ENCODE measurements at regions not wholly inside any gene's neighbourhood (a gene's known extent, or its start where the extent isn't known, plus 50 kb on each side); places are given as distances from the start of the nearest gene placed in this dataset.

GRCh38 chr11:127454856-127455255 lies 454.3 kb upstream of the KIRREL3 start:
- H3K9ac ChIP-seq (ENCODE audit: insufficient read depth in 1 of 2, low read length in 2 of 2), result no peak overlapping the region
- ATAC-seq (ENCODE audit: insufficient read depth, low FRiP score) (no peak), DNase-seq (peak; percentile 53 to 81 (median 70))
- no peak overlapping the region for H3K4me3 ChIP-seq
- no peak overlapping the region for H3K27ac ChIP-seq (ENCODE audit: low read depth in 1 of 2, low read length in 1 of 2)
- no peak for TF ChIP-seq CTCF (IDR thresholded peaks at IDR 0.05; ENCODE audit: control extremely low read depth, extremely low read depth)
- 49 to 50% methylated on average over 4 of the region's 4 CpGs for WGBS, 2 donors
- H3K9me3 ChIP-seq (ENCODE audit: control insufficient read depth in 4 of 4, insufficient read depth in 3 of 4, low read length in 3 of 4), result peaks cover 0 to 2% (median 0%) of the 10 kb centered on the region in 4 donors
- peaks cover 0 to 33% (median 6%) of the 10 kb centered on the region in 5 donors for H3K4me1 ChIP-seq (ENCODE audit: control insufficient read depth in 5 of 5, insufficient read depth in 5 of 5, low read length in 5 of 5)
- no peaks in the 10 kb centered on the region for H3K27me3 ChIP-seq (ENCODE audit: control insufficient read depth in 3 of 3, insufficient read depth in 3 of 3, low read length in 2 of 3)
- H3K36me3 ChIP-seq (ENCODE audit: control insufficient read depth in 4 of 4, insufficient read depth in 4 of 4, low read length in 4 of 4), result no peaks in the 10 kb centered on the region

GRCh38 chr11:127452533-127452932 lies 452.0 kb upstream of the KIRREL3 start:
- no peak overlapping the region for H3K9ac ChIP-seq (ENCODE audit: insufficient read depth in 1 of 2, low read length in 2 of 2)
- no peak overlapping the region for H3K4me3 ChIP-seq
- H3K4me1 ChIP-seq (ENCODE audit: control insufficient read depth in 5 of 5, insufficient read depth in 5 of 5, low read length in 5 of 5), result peaks cover 0 to 47% (median 6%) of the 10 kb centered on the region in 5 donors
- H3K27ac ChIP-seq (ENCODE audit: low read depth in 1 of 2, low read length in 1 of 2), result no peak overlapping the region
- TF ChIP-seq CTCF (IDR thresholded peaks at IDR 0.05; ENCODE audit: control extremely low read depth, extremely low read depth), result no peak
- no peaks in the 10 kb centered on the region for H3K36me3 ChIP-seq (ENCODE audit: control insufficient read depth in 4 of 4, insufficient read depth in 4 of 4, low read length in 4 of 4)
- ATAC-seq (ENCODE audit: insufficient read depth, low FRiP score) (no peak), DNase-seq (no peak)
- 82 to 93% methylated on average over 5 of the region's 5 CpGs for WGBS, 2 donors
- H3K9me3 ChIP-seq (ENCODE audit: control insufficient read depth in 4 of 4, insufficient read depth in 3 of 4, low read length in 3 of 4), result peaks cover 0 to 4% (median 1%) of the 10 kb centered on the region in 4 donors
- no peaks in the 10 kb centered on the region for H3K27me3 ChIP-seq (ENCODE audit: control insufficient read depth in 3 of 3, insufficient read depth in 3 of 3, low read length in 2 of 3)

DNA sequence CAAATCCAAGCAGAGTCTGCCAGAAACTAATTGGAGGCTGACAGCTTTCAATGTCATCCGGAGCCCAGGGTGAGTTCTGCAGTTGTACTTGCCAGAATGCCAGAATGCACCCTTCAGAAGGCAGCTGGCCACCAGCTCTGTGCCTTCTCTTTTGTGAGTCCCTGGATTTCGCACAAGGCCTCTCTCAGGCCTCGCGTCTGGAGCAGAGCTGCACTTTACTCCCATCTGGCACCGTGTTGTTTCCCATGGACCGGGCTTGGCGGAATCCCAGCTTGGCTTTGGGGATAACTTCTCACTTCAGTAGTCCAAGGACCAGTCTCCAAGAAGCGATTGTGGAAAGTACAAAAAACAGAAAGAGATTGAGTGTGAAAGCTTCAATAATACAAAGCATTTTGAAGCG lies 451.3 kb upstream of the KIRREL3 start:
- Histone ChIP-seq H3K4me3 (no peak overlapping the region), H3K27ac (ENCODE audit: low read depth in 1 of 2, low read length in 1 of 2) (no peak overlapping the region), H3K4me1 (ENCODE audit: control insufficient read depth in 5 of 5, insufficient read depth in 5 of 5, low read length in 5 of 5) (peaks cover 0 to 47% (median 6%) of the 10 kb centered on the region in 5 donors), H3K9ac (ENCODE audit: insufficient read depth in 1 of 2, low read length in 2 of 2) (no peak overlapping the region), H3K36me3 (ENCODE audit: control insufficient read depth in 4 of 4, insufficient read depth in 4 of 4, low read length in 4 of 4) (no peaks in the 10 kb centered on the region), H3K9me3 (ENCODE audit: control insufficient read depth in 4 of 4, insufficient read depth in 3 of 4, low read length in 3 of 4) (peaks cover 0 to 4% (median 0%) of the 10 kb centered on the region in 4 donors), H3K27me3 (ENCODE audit: control insufficient read depth in 3 of 3, insufficient read depth in 3 of 3, low read length in 2 of 3) (no peaks in the 10 kb centered on the region)
- ATAC-seq (ENCODE audit: insufficient read depth, low FRiP score) (no peak), DNase-seq (peak; percentile 58 to 88 (median 81))
- no peak for TF ChIP-seq CTCF (IDR thresholded peaks at IDR 0.05; ENCODE audit: control extremely low read depth, extremely low read depth)
- 77 to 82% methylated on average over 9 of the region's 9 CpGs for WGBS, 2 donors

GRCh38 chr11:127448101-127448500 lies 447.5 kb upstream of the KIRREL3 start:
- Histone ChIP-seq H3K9me3 (ENCODE audit: control insufficient read depth in 4 of 4, insufficient read depth in 3 of 4, low read length in 3 of 4) (peaks cover 0 to 4% (median 0%) of the 10 kb centered on the region in 4 donors), H3K4me1 (ENCODE audit: control insufficient read depth in 5 of 5, insufficient read depth in 5 of 5, low read length in 5 of 5) (peaks cover 0 to 31% (median 0%) of the 10 kb centered on the region in 5 donors), H3K4me3 (no peak overlapping the region), H3K27ac (ENCODE audit: low read depth in 1 of 2, low read length in 1 of 2) (no peak overlapping the region), H3K36me3 (ENCODE audit: control insufficient read depth in 4 of 4, insufficient read depth in 4 of 4, low read length in 4 of 4) (no peaks in the 10 kb centered on the region), H3K9ac (ENCODE audit: insufficient read depth in 1 of 2, low read length in 2 of 2) (no peak overlapping the region), H3K27me3 (ENCODE audit: control insufficient read depth in 3 of 3, insufficient read depth in 3 of 3, low read length in 2 of 3) (no peaks in the 10 kb centered on the region)
- no peak for TF ChIP-seq CTCF (IDR thresholded peaks at IDR 0.05; ENCODE audit: control extremely low read depth, extremely low read depth)
- ATAC-seq (ENCODE audit: insufficient read depth, low FRiP score) (no peak), DNase-seq (peak; percentile 83 to 93 (median 91))
- 72 to 76% methylated on average over 10 of the region's 10 CpGs for WGBS, 2 donors
